EL (cell line): ENCODE measurements at regions not wholly inside any gene's neighbourhood (a gene's known extent, or its start where the extent isn't known, plus 50 kb on each side); places are given as distances from the start of the nearest gene placed in this dataset.

Source experiments
- DNase-seq: peaks from one replicate; pipeline ENCODE4 v3.0.0-alpha.2; 2016

DNA sequence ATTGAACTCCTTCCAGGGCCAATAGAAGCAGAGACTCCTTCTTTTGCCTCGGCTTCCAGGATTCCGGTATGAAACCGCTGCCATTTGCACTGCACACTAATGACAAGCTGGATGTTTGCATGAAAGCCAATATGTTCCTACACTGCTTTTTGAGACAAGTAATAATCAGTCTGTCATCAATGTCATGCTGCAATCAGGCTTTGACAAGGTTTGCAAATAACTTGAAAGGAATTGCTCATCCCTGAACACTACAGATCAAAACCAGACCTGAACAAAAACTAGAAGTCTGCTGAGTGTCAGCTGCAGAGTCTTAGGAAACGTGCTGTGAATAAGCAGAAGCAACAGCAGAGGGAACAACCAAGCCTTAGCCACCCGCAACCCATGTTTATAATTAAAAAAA, 720.7 kb upstream of the CXADR start:
- no peak for DNase-seq

DNA sequence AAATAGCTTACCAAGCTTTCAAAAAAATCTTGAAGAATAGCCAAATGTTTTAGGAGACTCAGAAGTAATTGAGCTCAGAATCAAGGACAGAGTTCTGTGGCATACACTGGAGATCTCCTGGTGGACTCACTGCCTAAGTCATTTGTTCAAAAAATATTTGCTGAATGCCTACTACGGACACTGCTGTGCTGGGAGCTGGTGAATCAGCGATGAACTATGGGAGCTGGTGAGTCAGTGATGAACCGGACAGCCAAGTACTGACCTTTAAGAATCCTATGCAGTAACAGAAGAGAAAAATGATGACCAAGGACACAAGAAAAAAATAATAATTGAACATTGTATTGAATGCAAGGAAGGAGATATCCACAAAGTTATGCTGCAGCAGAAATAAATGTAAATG, 717.9 kb upstream of the CXADR start:
- DNase-seq = peak; percentile 97

DNA sequence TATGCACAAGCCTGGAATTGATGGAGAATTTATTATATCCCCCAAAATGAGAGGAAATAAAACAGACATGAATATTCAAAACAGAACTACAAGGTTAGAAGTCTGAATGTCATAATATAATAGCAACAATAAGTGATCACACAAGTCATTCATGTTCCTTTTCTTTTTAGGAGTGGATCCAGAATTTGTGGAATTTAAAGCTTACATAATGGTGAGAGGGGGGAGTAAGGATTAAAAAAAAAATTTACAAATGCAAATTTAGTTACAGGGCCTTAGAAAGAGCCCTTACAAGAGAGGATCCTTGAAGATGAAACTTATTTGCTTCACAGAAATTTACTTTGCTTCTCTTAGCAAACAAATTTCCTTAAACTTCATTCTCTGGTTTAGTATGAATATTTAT, 716.1 kb upstream of the CXADR start:
- no peak for DNase-seq

DNA sequence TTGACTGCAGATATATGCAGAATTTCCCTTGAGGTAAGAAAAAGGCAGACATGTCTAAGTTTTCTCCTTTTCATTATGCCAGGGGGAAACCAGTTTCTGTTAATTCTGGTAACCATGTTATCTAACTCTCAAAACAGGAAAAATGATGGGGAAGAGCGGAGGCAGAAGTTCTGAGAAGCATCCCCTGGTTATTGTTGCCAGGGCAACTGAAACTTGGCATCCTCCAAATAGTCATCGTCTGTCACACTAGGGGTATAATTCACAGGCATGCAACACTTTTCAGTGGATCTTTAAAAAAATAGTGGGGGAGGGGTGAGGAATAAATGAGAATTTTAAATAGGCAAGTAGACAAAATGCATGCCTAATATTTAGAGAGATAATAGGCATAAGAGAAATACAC, 715.3 kb upstream of the CXADR start:
- DNase-seq = no peak

DNA sequence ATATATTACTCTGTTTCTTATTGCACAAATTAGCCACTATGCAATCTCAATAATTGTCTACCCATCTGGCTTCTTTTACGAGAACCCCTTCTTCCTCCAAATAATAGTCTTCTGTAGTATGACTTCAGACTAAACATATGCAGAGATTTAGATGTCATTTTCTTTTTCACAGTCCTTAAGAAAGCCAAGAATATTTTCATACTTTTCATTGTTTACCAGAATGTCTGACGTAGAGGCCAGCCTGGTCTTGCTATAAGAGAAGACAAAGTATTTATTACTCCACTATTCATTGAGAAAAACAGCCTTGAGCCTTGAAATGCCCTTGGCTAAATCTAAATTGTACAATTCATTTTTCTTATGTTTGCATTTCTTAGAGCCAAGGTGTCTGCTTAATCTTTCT, 714.9 kb upstream of the CXADR start:
- DNase-seq = no peak

DNA sequence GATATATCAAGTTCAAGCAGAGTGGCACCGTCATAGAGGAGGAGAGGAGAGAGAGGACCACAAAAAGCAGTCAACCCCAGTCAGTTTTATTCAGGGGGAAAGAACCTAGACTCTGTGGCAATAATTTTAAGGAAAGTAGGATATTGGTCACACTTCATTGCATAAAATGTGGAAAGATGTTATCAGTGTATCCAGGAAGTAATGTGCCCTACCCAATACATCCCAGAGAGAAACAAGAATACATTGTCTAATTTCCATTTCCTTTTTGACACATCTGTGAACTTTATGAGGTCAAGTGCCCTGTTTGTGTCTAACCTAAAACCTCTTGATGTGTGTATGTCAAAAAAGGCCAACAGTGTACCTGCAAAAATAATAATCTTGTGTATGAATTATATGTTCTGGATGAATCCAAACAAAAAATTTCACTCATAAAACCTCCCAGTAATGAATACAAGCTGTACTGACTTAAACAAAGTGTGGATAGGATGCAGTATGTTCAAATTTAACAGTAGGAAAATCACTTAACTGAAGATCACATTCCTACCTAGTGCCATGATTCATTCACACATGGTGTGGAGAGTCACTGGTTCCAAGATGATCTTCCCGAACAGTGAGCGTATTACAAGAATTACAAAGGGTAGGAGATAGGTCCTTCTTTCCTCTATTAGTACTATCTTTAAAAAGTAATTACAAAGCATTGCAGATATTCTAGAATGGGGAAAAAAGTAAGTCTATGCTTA, 712.1 kb upstream of the CXADR start:
- no peak for DNase-seq

DNA sequence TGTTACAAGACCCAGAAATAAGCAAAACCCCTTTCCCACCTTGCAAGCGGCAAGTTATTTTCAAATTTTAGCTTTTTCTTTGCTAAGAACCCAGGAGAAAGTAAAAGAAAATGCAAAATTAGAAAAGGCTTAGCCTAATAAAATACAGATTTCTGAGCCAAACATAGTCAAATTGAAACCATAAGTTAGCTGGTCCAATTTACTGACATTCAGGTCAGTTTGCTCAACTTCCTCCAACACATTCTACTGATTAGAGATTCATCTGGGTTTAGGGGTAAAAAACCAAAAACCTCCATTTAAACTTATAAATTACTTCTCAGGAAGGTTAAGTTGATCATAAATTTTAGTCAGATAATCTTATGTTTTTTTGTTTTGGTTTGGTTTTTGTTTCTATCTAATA, 701.8 kb upstream of the CXADR start:
- no peak for DNase-seq

DNA sequence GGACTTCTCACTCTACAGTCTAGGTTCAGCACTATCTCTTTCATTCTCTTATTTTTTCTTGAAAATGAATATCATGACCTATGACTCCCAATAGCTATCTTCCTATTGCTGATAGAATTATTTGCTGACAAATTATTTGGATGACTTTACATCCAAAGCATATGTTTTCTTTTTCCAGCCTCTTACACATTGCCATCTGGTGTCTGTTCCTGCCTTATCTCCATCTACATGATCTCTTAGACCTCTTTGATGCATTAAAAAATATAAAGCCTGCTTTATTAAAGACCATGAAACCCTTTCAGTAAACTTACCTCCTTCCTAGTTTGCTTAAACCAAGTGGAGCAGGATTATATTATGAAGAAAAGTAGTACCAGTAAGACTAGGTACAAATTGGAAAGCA, 700.9 kb upstream of the CXADR start:
- no peak for DNase-seq

DNA sequence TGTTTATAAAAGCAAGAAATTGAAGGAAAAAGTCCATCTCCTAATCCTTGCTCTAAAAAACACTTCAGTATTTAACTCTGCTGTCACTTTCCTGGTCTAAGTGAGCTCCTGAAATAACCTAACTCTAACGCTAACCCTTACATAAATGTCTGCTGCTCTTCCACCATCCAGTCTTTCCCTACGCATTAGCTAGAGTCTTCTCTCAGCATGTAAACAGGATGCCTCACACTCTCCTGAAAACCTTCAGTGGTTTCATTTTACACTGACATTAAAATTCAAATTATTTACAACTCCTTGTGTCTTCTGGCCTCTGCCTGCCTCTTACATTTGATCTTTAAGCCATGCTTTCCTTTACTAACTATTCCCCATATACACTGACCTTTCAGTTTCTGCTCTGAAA, 697.6 kb upstream of the CXADR start:
- DNase-seq = no peak

DNA sequence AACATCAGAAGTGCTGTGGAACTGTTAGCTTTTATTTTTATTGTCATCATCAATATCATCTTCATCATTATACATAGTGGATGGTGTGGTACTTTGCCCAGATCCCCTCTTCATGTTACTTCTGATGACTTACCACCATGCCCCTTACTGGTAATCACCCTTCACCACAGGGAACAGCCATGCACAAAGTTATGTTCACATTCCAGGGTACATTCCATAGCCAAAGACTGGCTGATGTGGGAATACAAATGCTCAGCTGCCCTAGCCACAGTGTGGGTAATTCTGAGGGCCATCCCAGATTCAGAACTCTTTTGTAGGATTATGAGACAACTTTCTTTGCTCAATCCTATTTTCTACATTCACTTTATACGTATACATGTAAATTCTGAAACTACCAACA, 691.3 kb upstream of the CXADR start:
- DNase-seq = peak; percentile 29

DNA sequence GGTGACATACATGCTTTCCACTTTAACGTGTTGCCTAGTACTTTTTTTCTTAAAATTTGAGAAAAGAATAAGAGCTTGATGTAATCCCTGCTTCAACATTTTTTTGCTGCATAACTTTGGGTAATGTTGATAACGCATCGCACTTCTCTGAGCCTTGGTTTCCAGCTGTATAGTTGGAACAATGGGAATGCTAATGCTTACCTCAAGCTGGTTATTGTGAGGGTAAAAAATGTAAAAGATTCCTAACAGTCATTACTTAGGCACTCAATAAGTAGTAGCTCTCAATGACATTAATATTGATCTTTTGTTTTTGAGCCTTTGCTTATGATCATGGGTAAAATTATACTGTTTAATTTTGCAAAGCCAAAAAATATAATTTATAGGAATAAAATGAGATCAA, 683.3 kb upstream of the CXADR start:
- no peak for DNase-seq

DNA sequence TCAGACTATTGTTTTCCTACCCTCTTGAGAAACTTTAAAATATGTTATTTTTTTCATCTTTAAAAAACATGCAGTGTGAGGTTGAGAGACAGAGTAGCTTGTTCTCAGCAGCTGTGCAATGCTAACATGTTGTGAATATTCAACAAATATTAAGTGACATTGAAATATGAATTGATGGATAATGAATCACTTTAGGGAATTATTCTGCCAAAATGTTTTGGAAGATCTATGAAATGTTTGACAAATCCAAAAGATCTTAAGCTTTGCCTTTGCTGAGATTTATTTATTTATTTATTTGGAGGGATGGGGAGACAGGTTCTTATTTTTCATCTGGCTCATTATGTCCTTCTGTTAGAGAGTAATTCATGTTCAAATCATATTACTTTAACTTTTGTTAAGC, 680.1 kb upstream of the CXADR start:
- no peak for DNase-seq

DNA sequence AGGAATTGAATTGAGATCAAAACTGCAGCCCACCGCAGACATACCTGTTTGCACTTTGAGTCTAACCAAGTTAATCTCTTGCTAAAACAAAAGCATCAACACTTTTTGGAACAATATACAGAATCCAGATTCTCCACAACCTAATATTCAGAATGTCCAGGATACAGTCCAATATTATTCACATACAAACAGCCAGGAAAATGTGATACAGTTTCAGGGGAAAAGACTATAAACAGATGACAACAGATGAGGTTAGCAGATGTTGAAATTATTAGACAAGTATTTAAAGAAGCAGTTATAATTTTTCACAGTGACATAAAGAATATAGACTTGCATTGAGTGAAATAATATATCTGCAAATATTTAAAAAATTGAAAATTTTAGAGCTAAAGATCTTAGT, 678.1 kb upstream of the CXADR start:
- no peak for DNase-seq

DNA sequence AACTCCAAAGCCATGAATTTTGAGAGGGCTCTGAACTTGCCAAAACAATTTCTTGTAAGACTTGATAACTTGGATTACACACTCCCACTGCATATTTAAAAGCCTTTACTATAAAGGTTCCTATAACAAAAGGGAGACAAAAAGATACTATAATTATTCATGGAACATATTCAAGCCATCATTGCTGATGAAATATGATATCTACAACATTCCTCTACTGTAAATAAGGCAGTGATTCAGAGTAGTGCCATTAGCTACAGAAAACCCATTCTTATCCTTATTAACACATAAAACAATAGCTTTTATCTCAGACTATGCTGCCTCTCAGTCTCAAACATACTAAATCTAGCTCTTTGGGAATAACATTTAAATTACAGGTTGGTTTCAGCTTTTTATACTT, 675.5 kb upstream of the CXADR start:
- DNase-seq = peak; percentile 5

DNA sequence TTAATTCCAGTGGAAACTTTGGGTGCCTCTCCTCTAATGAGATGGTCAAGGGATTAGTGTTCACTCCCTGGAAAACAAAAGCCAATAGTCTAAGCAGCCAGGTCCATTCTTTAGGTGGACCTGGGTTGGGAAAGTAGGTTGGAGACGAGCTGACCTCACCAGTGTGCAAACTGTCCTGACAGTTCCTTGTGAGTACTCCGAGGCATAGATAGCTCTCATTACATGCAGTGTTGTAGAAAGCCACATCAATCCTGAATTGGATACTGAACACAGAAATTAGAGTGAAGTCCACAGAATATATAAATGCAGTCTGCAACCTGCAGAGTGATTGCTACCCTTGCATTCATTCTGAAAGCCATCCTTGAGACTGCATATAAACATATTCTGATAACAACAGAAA, 675.1 kb upstream of the CXADR start:
- DNase-seq = no peak

DNA sequence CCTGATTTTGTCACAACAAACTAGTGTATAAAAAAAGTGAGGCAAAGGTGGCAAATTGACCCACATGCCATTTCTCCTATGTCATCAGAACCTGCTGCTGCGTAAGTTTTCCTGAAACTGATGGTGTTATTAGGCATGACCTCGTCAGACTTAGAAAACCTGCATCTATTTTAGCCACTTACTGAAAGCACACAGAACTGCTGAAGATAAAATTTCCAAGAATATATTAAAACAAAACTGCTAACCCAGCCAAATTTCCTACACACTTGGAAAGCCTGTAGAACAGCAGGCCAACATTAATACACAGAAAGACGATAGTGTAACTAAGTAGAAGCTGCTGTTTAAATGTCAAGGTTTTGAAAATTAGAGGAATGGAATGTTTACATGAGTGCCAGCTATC, 674.5 kb upstream of the CXADR start:
- no peak for DNase-seq

DNA sequence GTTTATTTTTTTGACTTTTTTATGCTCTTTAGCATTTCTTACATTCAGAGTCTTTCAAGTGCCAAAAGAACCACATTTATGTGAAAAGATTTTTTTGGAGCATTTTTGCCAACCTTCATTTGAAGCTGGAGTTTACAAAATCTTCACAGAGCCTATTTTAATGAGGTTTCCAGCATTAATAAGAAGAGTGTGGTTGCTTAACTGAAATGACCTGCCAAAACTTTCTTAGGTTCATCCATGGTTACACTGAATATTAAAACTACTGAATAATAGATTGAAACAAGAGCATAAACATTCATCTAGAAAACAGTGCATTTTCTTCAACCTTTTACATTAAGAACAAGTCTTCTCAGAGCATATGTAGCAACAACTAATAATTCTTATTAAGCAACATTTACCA, 672.3 kb upstream of the CXADR start:
- no peak for DNase-seq

DNA sequence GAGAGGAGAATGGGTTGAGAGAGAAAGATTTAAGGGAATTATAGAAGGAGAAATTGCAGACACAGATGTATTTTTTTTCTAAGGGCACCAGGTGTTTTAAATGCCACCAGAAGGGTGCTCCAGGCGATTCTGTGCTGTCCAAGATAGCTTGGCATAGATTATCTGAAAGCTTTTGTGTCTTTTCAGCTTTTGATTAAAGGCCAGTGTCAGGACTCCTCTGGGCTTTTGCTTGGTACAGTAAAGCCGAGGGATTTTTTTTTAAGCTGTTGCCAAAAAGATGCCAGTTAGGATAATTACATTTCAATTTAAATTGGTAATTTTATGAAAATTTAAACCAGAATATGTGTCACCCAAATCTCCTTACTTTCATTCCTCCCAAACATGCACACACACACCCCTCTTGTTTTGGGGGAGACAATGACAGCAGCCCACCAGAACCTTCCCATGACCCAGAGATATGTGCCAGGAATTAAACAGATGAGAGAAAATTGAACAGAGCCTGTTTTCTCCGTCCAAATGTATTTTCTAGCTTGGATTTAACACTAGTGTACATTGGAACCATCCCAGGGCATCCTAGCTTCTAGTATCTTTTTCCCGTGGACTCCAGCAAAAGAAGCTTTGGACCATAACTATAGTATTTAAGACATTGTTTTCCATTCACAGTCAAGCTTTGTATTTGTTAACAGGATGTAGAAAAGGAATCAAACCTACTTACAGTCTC, 670.7 kb upstream of the CXADR start:
- DNase-seq = no peak

DNA sequence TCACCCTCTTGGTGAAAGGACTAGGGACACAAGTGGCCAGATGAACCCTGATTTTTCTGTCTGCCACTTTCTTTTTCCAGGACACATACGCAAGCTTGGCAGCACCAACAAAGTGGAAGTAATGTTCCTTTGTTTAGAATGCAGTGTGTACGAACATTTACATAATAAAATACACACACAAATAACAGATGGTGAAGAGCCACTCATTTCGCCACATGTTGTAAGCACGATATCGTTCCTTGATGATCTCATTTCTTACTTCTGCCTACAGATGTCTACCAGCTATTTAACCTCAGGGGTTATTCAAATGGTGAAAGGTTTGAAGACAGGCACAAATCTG, 670.2 kb upstream of the CXADR start:
- peak; percentile 13 for DNase-seq

DNA sequence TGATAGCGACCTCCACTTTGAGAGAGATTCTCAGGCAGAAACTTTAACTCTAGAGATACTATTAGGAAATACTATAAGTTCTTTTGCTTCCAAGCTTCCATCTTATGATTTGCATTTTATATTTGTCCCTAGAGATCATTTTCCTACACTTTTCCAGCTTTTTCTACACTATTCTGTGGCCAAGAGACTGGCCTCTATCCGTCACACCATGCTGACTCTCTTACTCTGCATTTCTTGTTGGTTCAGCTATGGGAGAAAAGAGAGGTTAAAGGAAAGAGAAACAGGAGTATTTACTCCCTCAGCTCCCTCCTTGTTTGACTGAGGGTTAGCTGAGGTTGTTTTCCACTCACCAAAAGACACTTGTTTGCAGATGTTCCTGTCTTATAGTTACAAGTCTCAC, 665.6 kb upstream of the CXADR start:
- DNase-seq = no peak

DNA sequence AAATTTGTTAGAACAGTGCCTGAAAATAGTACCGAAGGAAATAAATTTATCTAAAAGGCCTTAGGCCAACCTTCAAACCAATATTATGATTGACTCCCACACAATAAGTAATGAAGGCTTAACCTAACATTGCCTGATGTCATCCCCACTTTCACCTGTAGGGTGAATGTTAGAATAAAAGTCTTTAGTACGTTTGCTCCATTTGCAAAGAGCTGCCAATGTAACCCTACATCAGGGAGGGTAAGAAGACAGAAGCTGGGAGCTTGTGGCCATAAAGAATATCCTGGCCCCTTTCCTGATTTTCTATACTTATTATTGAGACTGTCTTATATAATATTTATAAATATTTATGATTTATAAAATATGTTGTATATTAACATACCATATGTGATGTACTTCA, 661.8 kb upstream of the CXADR start:
- DNase-seq = no peak

DNA sequence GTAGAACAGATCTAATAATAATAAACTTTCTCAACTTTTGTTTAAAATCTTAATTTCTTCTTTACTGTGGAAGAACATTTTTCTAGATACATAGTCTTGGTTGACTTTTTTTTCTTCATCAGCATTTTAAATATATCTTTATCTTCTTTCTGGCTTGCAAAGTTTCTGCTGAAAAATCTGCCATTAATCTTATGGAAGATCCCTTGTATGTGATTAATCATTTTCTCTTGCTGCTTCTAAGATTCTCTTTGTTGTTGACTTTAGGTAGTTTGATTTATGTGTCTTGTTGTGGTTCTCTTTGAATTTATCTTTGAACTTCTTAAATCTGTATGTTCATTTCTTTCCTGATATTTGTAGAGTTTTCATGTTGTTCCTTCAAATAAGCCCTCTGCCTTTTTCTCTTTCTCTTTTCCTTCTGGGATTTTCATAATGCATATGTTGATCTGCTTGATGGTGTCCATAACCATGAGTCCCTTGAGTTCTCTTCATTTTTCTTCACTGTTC, 657.6 kb upstream of the CXADR start:
- no peak for DNase-seq

DNA sequence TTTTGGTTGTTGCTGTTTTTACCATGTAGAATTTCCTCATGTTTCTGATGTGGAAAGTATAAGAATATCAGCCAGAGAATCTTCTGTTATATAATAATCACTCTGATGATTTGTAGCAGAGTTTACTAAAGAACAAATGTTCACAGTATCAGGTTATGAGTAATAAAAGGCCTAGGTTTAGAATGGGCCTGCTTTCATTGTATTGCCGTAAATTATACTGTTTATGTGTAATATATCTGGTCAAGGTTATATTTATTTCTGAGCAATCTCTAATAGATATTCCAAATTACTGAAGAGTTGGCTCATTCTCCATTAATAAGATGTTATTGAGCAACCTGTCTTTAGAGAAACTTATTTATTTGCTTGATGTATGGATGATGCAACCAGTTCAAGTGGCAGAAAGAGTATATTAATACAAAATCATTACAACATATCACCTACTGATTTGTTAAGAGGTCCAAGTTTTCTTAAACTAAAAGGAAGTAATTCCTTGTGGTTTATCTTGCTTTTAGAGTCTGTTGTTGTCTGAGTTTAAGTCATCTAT, 649.4 kb upstream of the CXADR start:
- no peak for DNase-seq

DNA sequence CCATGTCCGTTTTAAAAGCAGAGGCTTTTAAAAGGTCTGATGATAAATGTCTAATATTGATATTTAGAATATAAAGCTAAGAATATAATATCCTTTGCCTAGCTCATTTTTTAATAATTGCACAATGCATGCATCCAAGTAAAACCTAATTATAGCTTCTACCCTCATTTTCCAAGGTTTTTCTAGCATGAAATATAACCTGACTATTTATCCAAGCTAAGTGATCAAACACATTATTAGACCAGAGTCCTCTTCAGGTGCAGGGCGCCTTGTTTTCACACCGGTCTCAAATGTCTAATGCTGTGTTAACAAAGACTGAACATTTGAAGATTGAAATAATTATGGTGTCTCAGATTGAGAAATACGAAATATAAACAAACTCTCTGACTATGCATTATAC, 648.9 kb upstream of the CXADR start:
- no peak for DNase-seq

DNA sequence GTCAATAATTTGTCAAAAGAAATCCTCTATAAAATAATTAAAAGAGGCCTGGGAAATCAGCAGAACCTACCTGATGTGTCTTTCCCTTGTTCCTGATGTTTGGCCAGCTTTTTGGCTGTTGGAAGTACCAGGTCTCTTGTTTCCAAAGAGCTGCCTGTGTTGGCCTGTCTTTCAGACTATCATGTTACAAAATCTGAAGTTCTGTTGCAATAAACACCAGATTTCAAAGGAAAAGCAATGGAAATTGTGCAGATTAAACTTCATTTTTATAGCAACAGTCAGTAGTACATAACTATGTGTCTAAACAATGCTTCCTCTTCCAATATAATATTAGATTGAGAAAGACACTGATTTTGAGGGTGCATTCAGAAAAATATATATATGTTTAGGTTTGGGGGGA, 647.2 kb upstream of the CXADR start:
- DNase-seq = no peak
